ENCODE measurements at regions not wholly inside any gene's neighbourhood (a gene's known extent, or its start where the extent isn't known, plus 50 kb on each side); places are given as distances from the start of the nearest gene placed in this dataset.

DNA sequence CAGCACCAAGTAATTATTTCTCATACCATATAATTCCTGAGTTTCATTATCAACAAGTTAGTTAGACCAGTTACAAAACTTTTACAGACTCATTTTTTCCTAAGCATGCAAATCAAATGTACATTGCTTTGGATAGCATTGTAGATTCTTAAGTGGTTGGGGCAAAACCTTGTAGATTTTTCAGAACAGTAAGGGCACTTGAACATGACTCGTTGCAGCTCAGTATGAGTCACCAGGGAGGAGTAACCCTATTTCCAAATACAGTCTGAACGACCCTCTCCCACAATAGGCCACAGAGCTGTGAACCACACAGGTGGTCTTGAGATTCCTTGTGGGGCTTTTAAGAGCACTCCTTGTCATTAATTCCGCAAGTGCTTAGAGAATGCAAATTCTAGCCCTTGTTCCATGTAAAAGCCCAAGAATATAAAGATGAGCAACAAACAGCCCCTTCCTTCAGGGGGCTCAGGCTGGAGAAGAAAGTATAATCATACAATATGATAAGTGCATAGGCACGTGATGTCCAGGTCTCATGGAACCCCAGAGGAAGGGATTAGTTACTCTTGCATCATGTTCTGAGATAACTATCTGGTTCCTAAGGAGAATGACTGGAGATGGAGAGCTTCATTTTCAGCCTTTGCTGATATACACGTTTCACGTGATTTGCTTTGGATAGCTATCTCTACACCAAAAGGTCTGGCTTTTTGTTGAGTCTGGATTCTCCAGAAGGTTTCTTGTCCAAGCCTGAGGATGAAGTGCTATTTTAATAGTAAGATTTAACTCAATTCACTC is 295.7 kb downstream of the KCNN2 start:
- no peak for DNase-seq (ENCODE audit: low spot score)

DNA sequence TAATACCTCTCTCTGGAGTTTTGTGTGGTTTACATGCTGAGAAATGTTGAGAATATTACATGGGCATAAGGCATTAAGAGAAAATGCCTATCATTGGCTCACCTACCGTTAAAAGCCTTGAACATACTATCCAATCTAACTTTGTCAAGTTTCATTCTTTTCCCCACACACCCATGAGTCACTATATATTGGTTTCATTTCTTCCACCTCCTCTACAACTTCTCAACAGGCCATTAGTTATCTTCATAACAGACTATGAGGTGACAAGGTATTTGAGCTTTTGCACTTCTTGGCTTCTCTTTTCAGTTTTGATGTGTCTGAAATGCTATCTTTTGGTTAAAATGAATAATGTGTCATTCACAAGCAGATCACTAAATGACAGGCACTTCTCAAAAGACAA is 288.0 kb downstream of the KCNN2 start:
- DNase-seq (ENCODE audit: low spot score) = no peak

DNA sequence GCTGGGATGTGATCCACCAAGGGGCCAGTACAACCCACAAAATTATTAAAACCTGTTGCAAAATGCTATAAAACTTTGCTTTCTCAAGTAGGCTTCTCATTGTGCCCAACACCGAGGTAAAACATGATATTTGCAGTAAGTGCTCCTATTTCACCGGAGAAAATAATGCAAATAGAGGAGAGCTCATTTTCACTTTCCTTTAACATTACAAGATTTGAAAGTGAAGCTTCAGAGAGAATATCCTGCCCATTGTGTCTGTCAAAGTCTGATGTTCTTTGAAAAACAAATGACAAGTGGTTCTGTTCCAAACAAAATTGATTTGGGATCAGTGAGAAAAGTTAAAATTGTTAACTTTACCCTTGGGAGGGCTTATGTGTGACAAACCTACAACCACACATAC is 287.1 kb downstream of the KCNN2 start:
- DNase-seq (ENCODE audit: low spot score) = no peak

DNA sequence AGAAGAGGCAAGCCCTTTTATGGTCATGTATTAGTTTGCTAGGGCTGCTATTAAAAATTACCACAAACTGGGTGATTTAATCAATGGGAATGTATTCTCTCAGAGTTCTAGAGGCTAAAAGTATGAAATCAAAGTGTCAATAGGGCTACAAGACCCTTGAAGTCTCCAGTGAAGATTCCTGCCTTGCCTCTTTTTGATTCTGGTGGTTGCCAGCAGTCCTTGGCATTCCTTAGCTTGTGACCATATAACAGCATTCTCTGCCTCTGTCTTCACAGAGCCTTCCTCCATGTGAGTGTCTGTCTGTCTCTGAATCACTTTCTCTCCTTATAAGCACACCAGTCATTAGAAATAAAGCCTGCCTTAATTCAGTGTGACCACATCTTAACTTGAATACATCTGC is 282.7 kb downstream of the KCNN2 start:
- no peak for DNase-seq (ENCODE audit: low spot score)

DNA sequence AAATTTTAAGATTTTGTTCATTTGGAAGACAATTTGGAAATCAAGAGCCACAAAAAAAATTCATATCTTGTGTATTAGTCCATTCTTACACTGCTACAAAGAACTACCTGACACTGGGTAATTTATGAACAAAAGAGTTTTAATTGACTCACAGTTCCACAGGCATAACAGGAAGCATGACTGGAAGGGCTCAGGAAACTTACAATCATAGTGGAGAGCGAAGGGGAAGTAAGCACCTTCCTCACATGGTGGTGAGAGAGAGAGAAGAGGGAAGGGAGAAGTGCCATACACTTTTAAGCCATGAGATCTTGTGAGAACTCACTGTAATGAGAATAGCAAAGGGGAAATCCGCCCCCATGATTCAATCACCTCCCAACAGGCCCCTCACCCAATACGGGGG is 274.4 kb downstream of the KCNN2 start:
- DNase-seq (ENCODE audit: low spot score) = no peak

DNA sequence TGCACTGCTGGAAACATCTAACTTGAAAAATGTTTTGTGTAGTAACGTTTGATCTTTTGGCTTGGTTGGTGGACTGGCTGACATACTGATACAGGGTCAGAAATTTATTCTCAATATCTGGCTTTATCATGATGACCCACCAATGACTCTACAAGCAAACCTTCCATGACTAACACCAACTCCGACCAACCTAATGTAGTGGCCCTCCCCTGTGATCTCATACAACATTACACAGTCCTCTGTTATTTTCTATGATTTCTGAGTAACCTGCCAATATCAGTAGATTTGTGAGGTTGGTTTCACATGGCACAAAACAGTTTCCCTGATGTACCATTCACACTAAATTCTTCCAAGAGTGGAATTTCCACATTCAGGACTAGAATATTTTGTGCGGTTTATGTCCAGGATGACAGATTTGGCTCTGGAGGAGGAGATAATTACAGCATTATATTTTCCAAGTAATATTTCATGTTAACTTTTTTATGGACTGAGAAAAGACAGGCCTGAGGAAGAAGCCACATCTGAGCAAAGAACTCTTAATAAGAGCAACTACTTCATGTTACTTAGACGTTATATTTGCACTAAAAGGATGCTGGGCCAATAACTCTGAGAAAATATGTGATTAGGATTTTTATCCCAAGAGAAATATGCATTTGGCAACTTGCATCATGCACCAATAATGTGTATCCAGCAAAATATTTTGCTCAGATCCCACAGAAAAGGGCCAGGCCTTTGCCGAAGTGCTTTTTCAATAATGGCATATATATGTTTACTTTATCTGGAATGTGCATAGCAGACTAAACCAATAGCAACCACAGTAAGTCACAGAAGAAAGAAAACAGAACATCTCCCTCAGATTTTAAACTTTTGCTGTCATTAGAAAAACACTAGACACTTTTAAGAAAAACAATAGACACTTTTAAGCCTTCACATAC is 273.4 kb downstream of the KCNN2 start:
- no peak for DNase-seq (ENCODE audit: low spot score)

DNA sequence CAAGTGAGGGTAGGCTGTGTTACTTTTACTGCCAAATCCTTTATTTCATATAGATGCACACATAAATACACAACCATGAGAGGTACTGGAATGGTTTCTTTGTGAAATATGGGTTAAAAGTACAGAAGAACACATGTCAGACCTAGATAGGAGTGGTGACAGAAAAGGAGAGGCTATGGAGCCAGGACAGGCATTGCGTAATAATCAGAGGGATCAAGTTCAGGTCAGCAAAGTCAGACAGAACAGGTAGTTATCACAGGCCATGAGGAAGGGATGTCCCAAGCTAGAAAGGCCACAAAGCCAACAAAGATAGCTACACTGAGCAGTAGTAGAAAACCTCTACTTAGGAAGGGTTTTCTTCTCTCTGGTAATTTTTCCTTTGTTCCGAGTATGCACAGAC is 272.6 kb downstream of the KCNN2 start:
- DNase-seq (ENCODE audit: low spot score) = no peak

DNA sequence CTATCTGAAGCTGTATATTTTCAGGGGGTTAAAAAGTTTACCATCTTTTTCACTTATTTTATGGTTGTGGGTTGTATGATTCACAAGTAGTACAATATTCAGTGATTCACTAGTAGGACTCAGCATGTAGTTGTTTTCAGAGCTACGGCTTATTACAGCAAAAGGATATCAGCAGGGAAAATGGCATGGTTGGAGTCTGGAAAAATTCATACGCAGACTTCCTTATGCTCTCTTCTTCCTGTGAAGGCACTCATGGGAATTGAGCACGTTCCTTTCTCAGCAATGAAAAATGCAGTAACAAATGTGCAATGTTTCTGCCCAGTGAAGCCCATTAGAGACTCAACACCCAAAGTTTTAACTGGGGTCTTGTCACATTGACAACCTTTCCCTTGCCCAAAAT is 250.5 kb downstream of the KCNN2 start:
- no peak for DNase-seq (ENCODE audit: low spot score)

DNA sequence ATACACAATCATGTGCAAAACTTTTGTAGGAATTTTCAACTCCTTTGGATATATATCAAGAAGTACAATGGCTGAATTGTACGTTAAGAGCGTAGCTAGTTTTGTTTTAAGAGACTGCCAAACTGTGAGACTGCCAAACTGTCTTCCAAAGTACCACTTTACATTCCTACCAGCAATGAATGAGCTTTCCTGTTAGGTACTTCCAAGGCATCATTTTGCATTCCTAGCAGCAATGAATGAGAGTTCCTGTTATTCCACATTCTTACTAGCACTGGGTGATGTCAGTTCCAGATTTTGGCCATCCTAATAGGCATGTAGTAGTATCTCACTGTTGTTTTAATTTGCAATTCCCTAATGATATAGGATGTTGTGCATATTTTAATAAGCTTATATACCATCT is 219.3 kb downstream of the KCNN2 start:
- no peak for DNase-seq (ENCODE audit: low spot score)

DNA sequence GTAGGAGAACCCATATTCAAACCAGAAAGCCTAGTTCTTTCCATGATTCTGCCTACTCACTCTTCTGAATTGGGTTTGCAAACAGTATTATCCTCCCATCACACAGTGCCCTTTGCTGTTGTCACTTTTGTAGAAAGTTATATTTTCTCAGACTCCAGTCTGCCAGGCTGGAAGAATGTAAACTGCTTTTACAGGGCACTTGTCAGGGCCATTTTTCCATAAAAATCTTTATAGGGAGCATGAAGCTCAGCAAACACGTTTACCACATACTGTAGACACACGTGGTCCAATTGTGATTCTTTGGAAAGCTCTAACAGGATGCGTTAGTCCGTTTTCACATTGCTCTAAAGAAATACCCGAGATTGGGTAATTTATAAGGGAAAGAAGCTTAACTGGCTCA is 204.0 kb downstream of the KCNN2 start:
- no peak for DNase-seq (ENCODE audit: low spot score)

DNA sequence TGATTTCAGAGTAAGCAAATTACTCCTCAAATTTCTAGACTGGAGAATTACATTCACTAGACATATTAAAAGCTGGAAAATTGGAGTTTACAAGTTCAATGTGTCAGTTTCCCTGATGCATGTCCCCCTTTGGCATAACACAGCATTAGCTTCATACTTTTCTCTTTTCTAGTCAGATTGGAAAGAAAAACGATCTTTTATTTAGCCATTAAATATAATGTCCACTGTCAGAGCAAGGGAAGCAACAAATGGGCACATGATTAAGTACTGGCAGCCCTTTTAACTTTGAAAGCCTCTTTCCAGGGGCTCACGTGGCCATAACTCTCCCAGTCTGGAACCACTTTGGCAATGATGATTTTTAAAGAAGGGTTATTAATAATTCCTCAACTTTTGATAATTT is 203.3 kb downstream of the KCNN2 start:
- no peak for DNase-seq (ENCODE audit: low spot score)

DNA sequence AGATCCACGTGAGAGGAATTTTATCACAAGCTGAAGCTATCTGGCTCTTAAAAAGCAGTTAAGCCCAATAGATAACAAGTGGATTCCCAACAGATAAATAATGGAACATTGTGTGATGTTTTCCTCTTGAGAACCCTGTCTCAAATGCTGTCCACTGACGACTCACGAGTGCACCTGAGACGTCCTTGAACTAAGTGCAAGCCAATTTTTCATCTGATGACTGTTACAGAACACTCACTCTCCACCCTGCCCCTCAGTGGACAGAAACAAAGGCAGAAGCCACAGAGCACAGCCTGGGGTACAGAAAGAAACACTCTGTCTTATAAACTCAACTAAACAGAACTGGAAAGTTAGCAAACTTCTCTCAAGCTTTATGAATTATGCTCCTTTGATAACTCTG is 199.5 kb downstream of the KCNN2 start:
- no peak for DNase-seq (ENCODE audit: low spot score)

All from AG08396 (cell line).